ENCODE measurements at regions not wholly inside any gene's neighbourhood (a gene's known extent, or its start where the extent isn't known, plus 50 kb on each side); places are given as distances from the start of the nearest gene placed in this dataset.

GRCh38 chr6:141701732-141702131 lies 431.0 kb upstream of the GJE1 start:
- ChIA-PET CTCF (no interaction called here), POLR2A (no interaction called here)
- no peaks in the 10 kb centered on the region for H3K9me3 Mint-ChIP-seq
- no peaks in the 10 kb centered on the region for H3K27me3 Mint-ChIP-seq
- H3K4me3 Mint-ChIP-seq: no peak overlapping the region
- H3K4me1 Mint-ChIP-seq: no peaks in the 10 kb centered on the region
- ATAC-seq (ENCODE audit: low read depth) (no peak), DNase-seq (no peak)
- intact Hi-C loops (cut with micrococcal nuclease): no loop called here
- no peaks in the 10 kb centered on the region for H3K36me3 Mint-ChIP-seq (ENCODE audit: low read depth)
- no peak overlapping the region for H3K27ac Mint-ChIP-seq
- no peak for TF ChIP-seq CTCF (IDR thresholded peaks at IDR 0.05)

- no peaks in the 10 kb centered on the region for H3K9me3 Mint-ChIP-seq
- no peaks in the 10 kb centered on the region for H3K27me3 Mint-ChIP-seq
Measured at GRCh38 chr6:141700819-141701218, 431.9 kb upstream of the GJE1 start.

GRCh38 chr6:141688916-141689315 lies 443.8 kb upstream of the GJE1 start:
- intact Hi-C loops (cut with micrococcal nuclease): no loop called here
- ATAC-seq (ENCODE audit: low read depth) (no peak), DNase-seq (no peak)
- Mint-ChIP-seq H3K27ac (no peak overlapping the region), H3K36me3 (ENCODE audit: low read depth) (no peaks in the 10 kb centered on the region), H3K4me3 (no peak overlapping the region), H3K27me3 (no peaks in the 10 kb centered on the region), H3K4me1 (no peaks in the 10 kb centered on the region), H3K9me3 (no peaks in the 10 kb centered on the region)
- CTCF ChIA-PET: no interaction called here
- POLR2A ChIA-PET: no interaction called here
- no peak for TF ChIP-seq CTCF (IDR thresholded peaks at IDR 0.05)

More at GRCh38 chr6:141700819-141701218, 431.9 kb upstream of the GJE1 start:
- no peak for ATAC-seq (ENCODE audit: low read depth)
- CTCF ChIA-PET: no interaction called here
- POLR2A ChIA-PET: no interaction called here
- H3K27ac Mint-ChIP-seq: no peak overlapping the region
- intact Hi-C loops (cut with micrococcal nuclease): no loop called here
- H3K4me1 Mint-ChIP-seq: no peaks in the 10 kb centered on the region
- no peaks in the 10 kb centered on the region for H3K36me3 Mint-ChIP-seq (ENCODE audit: low read depth)
- DNase-seq: no peak
- no peak overlapping the region for H3K4me3 Mint-ChIP-seq
- TF ChIP-seq CTCF (IDR thresholded peaks at IDR 0.05): no peak

- POLR2A ChIA-PET: no interaction called here
- H3K36me3 Mint-ChIP-seq (ENCODE audit: low read depth): no peaks in the 10 kb centered on the region
- CTCF ChIA-PET: no interaction called here
- no peaks in the 10 kb centered on the region for H3K27me3 Mint-ChIP-seq
- H3K4me3 Mint-ChIP-seq: no peak overlapping the region
- ATAC-seq (ENCODE audit: low read depth) (no peak), DNase-seq (no peak)
- H3K4me1 Mint-ChIP-seq: no peaks in the 10 kb centered on the region
- intact Hi-C loops (cut with micrococcal nuclease): no loop called here
- TF ChIP-seq CTCF (IDR thresholded peaks at IDR 0.05): no peak
- no peaks in the 10 kb centered on the region for H3K9me3 Mint-ChIP-seq
- no peak overlapping the region for H3K27ac Mint-ChIP-seq
Measured at GRCh38 chr6:141685416-141685815, 447.3 kb upstream of the GJE1 start.

- intact Hi-C loops (cut with micrococcal nuclease): no loop called here
- H3K27me3 Mint-ChIP-seq: no peaks in the 10 kb centered on the region
- H3K4me3 Mint-ChIP-seq: no peak overlapping the region
- no peaks in the 10 kb centered on the region for H3K9me3 Mint-ChIP-seq
- DNase-seq (no peak), ATAC-seq (ENCODE audit: low read depth) (no peak)
- ChIA-PET CTCF (no interaction called here), POLR2A (no interaction called here)
- no peaks in the 10 kb centered on the region for H3K36me3 Mint-ChIP-seq (ENCODE audit: low read depth)
- no peaks in the 10 kb centered on the region for H3K4me1 Mint-ChIP-seq
- no peak overlapping the region for H3K27ac Mint-ChIP-seq
- no peak for TF ChIP-seq CTCF (IDR thresholded peaks at IDR 0.05)
Measured at GRCh38 chr6:141682391-141682790, 450.3 kb upstream of the GJE1 start.
